Neural progenitor cell (in vitro differentiated cells): ENCODE measurements at regions not wholly inside any gene's neighbourhood (a gene's known extent, or its start where the extent isn't known, plus 50 kb on each side); places are given as distances from the start of the nearest gene placed in this dataset.

Source experiments
- DNase-seq: peaks from one replicate; pipeline ENCODE4 v3.0.0-alpha.2; 2016; ENCODE audit warnings: low spot score
- H2AFZ ChIP-seq: fragments of 200-600 bp; sonication (generic); replicated peaks from 2 replicates; pipeline ENCODE4 v1.6.1; 2016; ENCODE audit warnings: antibody characterized with exemption
- H3F3A ChIP-seq: fragments of 200-600 bp; sonication (generic); 2 replicates; pipeline ENCODE4 v1.6.1; 2016; ENCODE audit warnings: antibody characterized with exemption, low read depth
- H3K27ac ChIP-seq: fragments of 200-600 bp; sonication (generic); 2 replicates; pipeline ENCODE4 v1.5.1; 2016; ENCODE audit warnings: mild to moderate bottlenecking
- H3K27me3 ChIP-seq: fragments of 200-600 bp; sonication (generic); 2 replicates; pipeline ENCODE4 v1.6.1; 2016; ENCODE audit warnings: mild to moderate bottlenecking, moderate library complexity
- H3K36me3 ChIP-seq: fragments of 200-600 bp; sonication (generic); 2 replicates; pipeline ENCODE4 v1.5.1; 2016
- H3K4me1 ChIP-seq: fragments of 200-600 bp; sonication (generic); 2 replicates; pipeline ENCODE4 v1.6.1; 2016; ENCODE audit warnings: mixed run types
- H3K4me2 ChIP-seq: fragments of 200-600 bp; sonication (generic); 2 replicates; pipeline ENCODE4 v1.6.1; 2016
- H3K4me3 ChIP-seq: fragments of 200-600 bp; sonication (generic); 2 replicates; pipeline ENCODE4 v1.5.1; 2016
- H3K79me2 ChIP-seq: fragments of 200-600 bp; sonication (generic); 2 replicates; pipeline ENCODE4 v1.6.1; 2016; ENCODE audit warnings: low read depth
- H3K9ac ChIP-seq: fragments of 200-600 bp; sonication (generic); 2 replicates; pipeline ENCODE4 v1.6.1; 2016
- H3K9me3 ChIP-seq: fragments of 200-600 bp; sonication (generic); 2 replicates; pipeline ENCODE4 v1.5.1; 2016; ENCODE audit warnings: low read depth
- H4K20me1 ChIP-seq: fragments of 200-600 bp; sonication (generic); 2 replicates; pipeline ENCODE4 v1.6.1; 2016; ENCODE audit warnings: low read depth
- H3K27ac Mint-ChIP-seq: 3 replicates; pipeline ENCODE4 v1.8.0; 2021; ENCODE audit warnings: mixed read lengths
- H3K27me3 Mint-ChIP-seq: 2 replicates; pipeline ENCODE4 v1.8.0; 2022; ENCODE audit warnings: low read depth, mild to moderate bottlenecking, inconsistent platforms, moderate library complexity, mixed read lengths; ENCODE audit not compliant: insufficient read depth
- H3K36me3 Mint-ChIP-seq: 3 replicates; pipeline ENCODE4 v1.8.0; 2021; ENCODE audit warnings: mixed read lengths
- H3K4me1 Mint-ChIP-seq: 3 replicates; pipeline ENCODE4 v1.8.0; 2021; ENCODE audit warnings: mixed read lengths
- H3K4me3 Mint-ChIP-seq: 3 replicates; pipeline ENCODE4 v1.8.0; 2021; ENCODE audit warnings: mild to moderate bottlenecking, moderate library complexity, mixed read lengths
- H3K9me3 Mint-ChIP-seq: 3 replicates; pipeline ENCODE4 v1.8.0; 2020; ENCODE audit warnings: mixed read lengths
- CTCF ChIP-seq: fragments of 200-600 bp; sonication (generic); IDR thresholded peaks from 2 replicates; pipeline ENCODE4 v1.5.1; 2017; ENCODE audit warnings: antibody characterized with exemption, mild to moderate bottlenecking
- EZH2 ChIP-seq: fragments of 200-600 bp; sonication (generic); IDR thresholded peaks from 2 replicates; pipeline ENCODE4 v1.6.1; 2017; ENCODE audit warnings: antibody characterized with exemption, mild to moderate bottlenecking, moderate library complexity
- EZH2phosphoT487 ChIP-seq: fragments of 200-600 bp; sonication (generic); IDR thresholded peaks from 2 replicates; pipeline ENCODE4 v1.6.1; 2017; ENCODE audit warnings: antibody characterized with exemption

GRCh38 chr12:118645219-118645618 lies 268.9 kb downstream of the SUDS3 start:
- no peak overlapping the region for H3K27ac Mint-ChIP-seq
- H3K9me3 Mint-ChIP-seq = no peaks in the 10 kb centered on the region
- Histone ChIP-seq H3F3A (no peaks in the 10 kb centered on the region), H3K4me3 (no peak overlapping the region), H3K4me2 (no peak overlapping the region), H3K27me3 (no peaks in the 10 kb centered on the region), H3K27ac (no peak overlapping the region), H3K4me1 (no peaks in the 10 kb centered on the region), H4K20me1 (peaks cover 4% of the 10 kb centered on the region), H3K36me3 (no peaks in the 10 kb centered on the region), H3K9ac (no peak overlapping the region), H3K9me3 (no peaks in the 10 kb centered on the region), H3K79me2 (no peaks in the 10 kb centered on the region), H2AFZ (no peak overlapping the region)
- TF ChIP-seq EZH2phosphoT487 (no peak), EZH2 (no peak), CTCF (no peak)
- H3K4me3 Mint-ChIP-seq = no peak overlapping the region
- no peaks in the 10 kb centered on the region for H3K36me3 Mint-ChIP-seq
- DNase-seq = peak; percentile 74
- H3K4me1 Mint-ChIP-seq = no peaks in the 10 kb centered on the region
- H3K27me3 Mint-ChIP-seq = no peaks in the 10 kb centered on the region

GRCh38 chr12:118649765-118650585 lies 273.6 kb downstream of the SUDS3 start:
- no peak overlapping the region for H3K4me2 ChIP-seq
- no peaks in the 10 kb centered on the region for H3F3A ChIP-seq
- H2AFZ ChIP-seq = no peak overlapping the region
- Mint-ChIP-seq H3K9me3 (no peaks in the 10 kb centered on the region), H3K27me3 (no peaks in the 10 kb centered on the region), H3K4me3 (no peak overlapping the region), H3K36me3 (no peaks in the 10 kb centered on the region), H3K4me1 (no peaks in the 10 kb centered on the region), H3K27ac (no peak overlapping the region)
- no peaks in the 10 kb centered on the region for H4K20me1 ChIP-seq
- no peaks in the 10 kb centered on the region for H3K79me2 ChIP-seq
- H3K27ac ChIP-seq = no peak overlapping the region
- no peaks in the 10 kb centered on the region for H3K27me3 ChIP-seq
- TF ChIP-seq EZH2phosphoT487 (no peak), EZH2 (no peak), CTCF (no peak)
- H3K4me3 ChIP-seq = no peak overlapping the region
- H3K4me1 ChIP-seq = no peaks in the 10 kb centered on the region
- H3K36me3 ChIP-seq = no peaks in the 10 kb centered on the region
- no peak for DNase-seq
- no peak overlapping the region for H3K9ac ChIP-seq
- H3K9me3 ChIP-seq = no peaks in the 10 kb centered on the region

GRCh38 chr12:118650586-118650960 lies 274.2 kb downstream of the SUDS3 start:
- no peaks in the 10 kb centered on the region for H4K20me1 ChIP-seq
- H3K27ac Mint-ChIP-seq = no peak overlapping the region
- H3K9ac ChIP-seq = no peak overlapping the region
- no peaks in the 10 kb centered on the region for H3F3A ChIP-seq
- no peak overlapping the region for H2AFZ ChIP-seq
- no peak for DNase-seq
- H3K27me3 ChIP-seq = no peaks in the 10 kb centered on the region
- no peak overlapping the region for H3K4me3 ChIP-seq
- no peaks in the 10 kb centered on the region for H3K4me1 Mint-ChIP-seq
- no peaks in the 10 kb centered on the region for H3K36me3 Mint-ChIP-seq
- no peak overlapping the region for H3K4me3 Mint-ChIP-seq
- H3K4me2 ChIP-seq = no peak overlapping the region
- H3K36me3 ChIP-seq = no peaks in the 10 kb centered on the region
- no peaks in the 10 kb centered on the region for H3K9me3 ChIP-seq
- H3K27me3 Mint-ChIP-seq = no peaks in the 10 kb centered on the region
- TF ChIP-seq EZH2 = no peak
- TF ChIP-seq EZH2phosphoT487 = no peak
- no peak overlapping the region for H3K27ac ChIP-seq
- H3K4me1 ChIP-seq = no peaks in the 10 kb centered on the region
- H3K9me3 Mint-ChIP-seq = no peaks in the 10 kb centered on the region
- no peaks in the 10 kb centered on the region for H3K79me2 ChIP-seq

- Mint-ChIP-seq H3K9me3 (no peaks in the 10 kb centered on the region), H3K4me1 (no peaks in the 10 kb centered on the region), H3K27ac (no peak overlapping the region), H3K27me3 (no peaks in the 10 kb centered on the region), H3K36me3 (no peaks in the 10 kb centered on the region), H3K4me3 (no peak overlapping the region)
- no peak overlapping the region for H3K4me2 ChIP-seq
- H3K36me3 ChIP-seq = no peaks in the 10 kb centered on the region
- no peaks in the 10 kb centered on the region for H3K4me1 ChIP-seq
- no peak overlapping the region for H3K4me3 ChIP-seq
- no peak overlapping the region for H3K27ac ChIP-seq
- no peaks in the 10 kb centered on the region for H3K27me3 ChIP-seq
- TF ChIP-seq CTCF = no peak
- TF ChIP-seq EZH2phosphoT487 = no peak
- TF ChIP-seq EZH2 = no peak
- H4K20me1 ChIP-seq = no peaks in the 10 kb centered on the region
- H3K79me2 ChIP-seq = no peaks in the 10 kb centered on the region
- H2AFZ ChIP-seq = no peak overlapping the region
- DNase-seq = no peak
- H3K9ac ChIP-seq = no peak overlapping the region
- H3F3A ChIP-seq = no peaks in the 10 kb centered on the region
- H3K9me3 ChIP-seq = no peaks in the 10 kb centered on the region
These were observed 275.1 kb downstream of the SUDS3 start for GRCh38 chr12:118651487-118651886.
